OCI-LY7 (cell line): ENCODE measurements at regions not wholly inside any gene's neighbourhood (a gene's known extent, or its start where the extent isn't known, plus 50 kb on each side); places are given as distances from the start of the nearest gene placed in this dataset.

ENCODE experiments used
- EZH2phosphoT487 ChIP-seq: fragments of 200-600 bp; sonication (generic); IDR thresholded peaks from 2 replicates; pipeline ENCODE4 v1.6.1; 2018; ENCODE audit warnings: low read depth, borderline replicate concordance, mild to moderate bottlenecking, mixed run types, antibody characterized with exemption, low read length, moderate library complexity, mixed read lengths
- TF ChIP-seq, protein P1 (sequence below): fragments of 200-600 bp; sonication (generic); conservative IDR thresholded peaks from 2 replicates; pipeline ENCODE4 v1.5.1; 2014; ENCODE audit warnings: mild to moderate bottlenecking, antibody characterized with exemption, low read length, moderate library complexity, mixed read lengths

DNA sequence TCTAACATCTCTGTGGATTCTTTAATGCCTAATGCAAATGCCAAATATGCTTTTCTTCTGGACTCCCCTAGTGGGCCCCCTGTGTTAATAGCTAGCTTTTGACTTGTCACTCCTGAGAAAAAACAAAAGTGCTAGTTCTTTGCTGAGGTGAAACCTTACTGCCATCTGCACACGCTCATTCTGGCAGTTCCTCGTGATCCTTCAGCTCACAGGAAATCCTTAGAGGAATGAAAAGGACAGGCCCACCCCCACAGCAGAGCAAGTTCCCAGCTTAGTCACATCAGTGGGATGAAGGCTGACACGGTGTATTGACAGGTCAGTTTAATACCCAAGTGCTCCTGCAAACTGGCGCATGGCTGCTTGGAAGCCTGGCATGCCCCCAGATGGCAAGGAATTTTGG, 165.1 kb upstream of the ATP2B1 start:
- TF ChIP-seq, protein P1, sequence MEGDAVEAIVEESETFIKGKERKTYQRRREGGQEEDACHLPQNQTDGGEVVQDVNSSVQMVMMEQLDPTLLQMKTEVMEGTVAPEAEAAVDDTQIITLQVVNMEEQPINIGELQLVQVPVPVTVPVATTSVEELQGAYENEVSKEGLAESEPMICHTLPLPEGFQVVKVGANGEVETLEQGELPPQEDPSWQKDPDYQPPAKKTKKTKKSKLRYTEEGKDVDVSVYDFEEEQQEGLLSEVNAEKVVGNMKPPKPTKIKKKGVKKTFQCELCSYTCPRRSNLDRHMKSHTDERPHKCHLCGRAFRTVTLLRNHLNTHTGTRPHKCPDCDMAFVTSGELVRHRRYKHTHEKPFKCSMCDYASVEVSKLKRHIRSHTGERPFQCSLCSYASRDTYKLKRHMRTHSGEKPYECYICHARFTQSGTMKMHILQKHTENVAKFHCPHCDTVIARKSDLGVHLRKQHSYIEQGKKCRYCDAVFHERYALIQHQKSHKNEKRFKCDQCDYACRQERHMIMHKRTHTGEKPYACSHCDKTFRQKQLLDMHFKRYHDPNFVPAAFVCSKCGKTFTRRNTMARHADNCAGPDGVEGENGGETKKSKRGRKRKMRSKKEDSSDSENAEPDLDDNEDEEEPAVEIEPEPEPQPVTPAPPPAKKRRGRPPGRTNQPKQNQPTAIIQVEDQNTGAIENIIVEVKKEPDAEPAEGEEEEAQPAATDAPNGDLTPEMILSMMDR, result peak; percentile 44
- no peak for TF ChIP-seq EZH2phosphoT487
